ENCODE measurements at regions not wholly inside any gene's neighbourhood (a gene's known extent, or its start where the extent isn't known, plus 50 kb on each side); places are given as distances from the start of the nearest gene placed in this dataset.

GRCh38 chr14:44854114-44854513, 107.6 kb downstream of the KLHL28 start:
- Histone ChIP-seq H3K4me2 (ENCODE audit: insufficient read depth, low read length) (no peak overlapping the region), H3K79me2 (ENCODE audit: control insufficient read depth, insufficient read depth, low read length) (no peaks in the 10 kb centered on the region), H3K27me3 (ENCODE audit: control insufficient read depth in 2 of 2, insufficient read depth in 2 of 2, low read length in 2 of 2) (no peaks in the 10 kb centered on the region), H3K9ac (ENCODE audit: insufficient read depth in 1 of 2, low read depth in 2 of 2, low read length in 2 of 2) (no peak overlapping the region), H3K4me3 (no peak overlapping the region), H3K9me3 (replicated peaks; ENCODE audit: control insufficient read depth, insufficient read depth, low read depth, low read length) (no peaks in the 10 kb centered on the region), H3K36me3 (ENCODE audit: control insufficient read depth, insufficient read depth, low read length) (no peaks in the 10 kb centered on the region), H3K27ac (ENCODE audit: extremely low read depth, low read depth, low read length) (no peak overlapping the region), H2AFZ (ENCODE audit: low read depth, low read length) (no peak overlapping the region), H3K4me1 (replicated peaks in 1 of 2; ENCODE audit: control insufficient read depth in 2 of 2, insufficient read depth in 2 of 2, low read length in 2 of 2) (no peaks in the 10 kb centered on the region), H3K9me1 (ENCODE audit: control insufficient read depth, insufficient read depth, low read length) (no peaks in the 10 kb centered on the region), H4K20me1 (replicated peaks; ENCODE audit: control insufficient read depth, insufficient read depth, low read length) (no peaks in the 10 kb centered on the region)
- BruUV-seq (replicated peaks), result no TSS peak
- ATAC-seq, result no peak
- WGBS (ENCODE audit: insufficient coverage, low coverage, missing lambda C conversion rate), result 0% methylated on average over 4 of the region's 4 CpGs
- in situ Hi-C loops (cut with MboI), result no loop called here
- intact Hi-C loops (cut with micrococcal nuclease), result no loop called here
- no peak for FAIRE-seq
- ChIA-PET POLR2A (no interaction called here), CTCF (ENCODE audit: low intra/inter-chr PET ratio) (no interaction called here)
- no peak for DNase-seq (ENCODE audit: extremely low read depth in 1 of 4, low spot score in 3 of 4)
- TF ChIP-seq JUND (IDR thresholded peaks at IDR 0.05; ENCODE audit: borderline replicate concordance, low read depth, low read length) (no peak), JUND (tag; IDR thresholded peaks at IDR 0.05; ENCODE audit: borderline replicate concordance, low read depth, low read length) (no peak), HMBOX1 (IDR thresholded peaks at IDR 0.05) (no peak), E2F1 (CRISPR knock-in tag; IDR thresholded peaks at IDR 0.05) (no peak), GATA2 (CRISPR knock-in tag; IDR thresholded peaks at IDR 0.05) (no peak), ZC3H8 (IDR thresholded peaks at IDR 0.05) (no peak), TFAM (CRISPR knock-in tag; conservative IDR thresholded peaks at IDR 0.05) (no peak), MGA (IDR thresholded peaks at IDR 0.05) (no peak), ZNF311 (CRISPR knock-in tag; IDR thresholded peaks at IDR 0.05) (no peak), E2F5 (CRISPR knock-in tag; IDR thresholded peaks at IDR 0.05) (no peak)

Data from K562 (cell line).